HG03159 (cell line): ENCODE measurements at regions not wholly inside any gene's neighbourhood (a gene's known extent, or its start where the extent isn't known, plus 50 kb on each side); places are given as distances from the start of the nearest gene placed in this dataset.
"Not testable (repeated sequence)": the region's sequence is repeated elsewhere in the genome, so short reads cannot be mapped to it uniquely, and the experiment has no call there.

Source experiments
- ATAC-seq: cut with Tn5 transposase; IDR thresholded peaks from one replicate; pipeline ENCODE4 v1.9.1; 2021; ENCODE audit warnings: mild to moderate bottlenecking, moderate library complexity; ENCODE audit not compliant: unreplicated experiment

DNA sequence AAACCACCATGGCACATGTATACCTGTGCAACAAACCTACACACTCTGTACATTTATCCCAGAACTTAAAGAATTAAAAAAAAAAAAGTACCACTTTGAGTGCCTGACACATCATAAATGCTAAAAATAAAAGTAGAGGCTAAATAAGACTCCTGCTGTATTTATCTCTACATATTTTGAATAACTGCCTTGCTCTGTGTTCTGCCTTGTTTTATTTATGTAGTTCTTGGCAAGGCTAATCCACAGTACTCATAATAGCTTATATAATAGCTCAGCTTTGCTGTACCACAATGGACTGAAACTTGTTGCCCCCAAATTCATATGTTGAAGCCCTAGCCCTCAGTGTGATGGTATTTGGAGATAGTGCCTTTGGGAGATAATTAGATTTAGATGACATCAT, 95.4 kb upstream of the ADAMTS9 start:
- no peak for ATAC-seq

DNA sequence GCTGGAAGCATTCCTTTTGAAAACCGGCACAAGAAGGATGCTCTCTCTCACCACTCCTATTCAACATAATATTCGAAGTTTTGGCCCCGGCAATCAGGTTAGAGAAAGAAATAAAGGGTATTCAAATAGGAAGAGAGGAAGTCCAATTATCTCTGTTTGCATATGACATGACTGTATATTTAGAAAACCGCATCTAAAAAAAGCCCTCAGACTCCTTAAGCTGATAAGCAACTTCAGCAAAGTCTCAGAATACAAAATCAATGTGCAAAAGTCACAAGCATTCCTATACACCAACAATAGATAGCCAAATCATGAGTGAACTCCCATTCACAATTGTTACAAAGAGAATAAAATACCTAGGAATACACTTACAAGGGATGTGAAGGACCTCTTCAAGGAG, 93.1 kb upstream of the ADAMTS9 start:
- not testable (repeated sequence) for ATAC-seq

DNA sequence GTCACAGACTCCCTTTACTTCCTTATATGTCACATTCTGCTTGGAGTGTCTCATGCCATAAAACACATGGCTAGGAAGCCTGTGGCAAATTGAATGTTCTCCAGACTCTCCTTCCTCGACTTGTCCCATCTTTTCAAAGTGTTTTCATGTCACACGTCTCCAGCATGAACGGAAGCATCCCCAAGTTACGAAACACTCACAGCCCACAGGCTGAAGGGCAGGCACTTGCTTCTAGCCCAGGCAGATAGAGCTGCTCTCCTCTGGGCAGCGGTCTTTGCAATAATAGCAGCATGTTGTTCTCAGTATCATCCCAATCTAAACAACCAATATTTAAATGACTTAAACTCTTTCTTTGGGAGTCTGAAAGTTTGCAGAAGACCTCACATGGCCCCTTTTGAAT, 85.3 kb upstream of the ADAMTS9 start:
- no peak for ATAC-seq

DNA sequence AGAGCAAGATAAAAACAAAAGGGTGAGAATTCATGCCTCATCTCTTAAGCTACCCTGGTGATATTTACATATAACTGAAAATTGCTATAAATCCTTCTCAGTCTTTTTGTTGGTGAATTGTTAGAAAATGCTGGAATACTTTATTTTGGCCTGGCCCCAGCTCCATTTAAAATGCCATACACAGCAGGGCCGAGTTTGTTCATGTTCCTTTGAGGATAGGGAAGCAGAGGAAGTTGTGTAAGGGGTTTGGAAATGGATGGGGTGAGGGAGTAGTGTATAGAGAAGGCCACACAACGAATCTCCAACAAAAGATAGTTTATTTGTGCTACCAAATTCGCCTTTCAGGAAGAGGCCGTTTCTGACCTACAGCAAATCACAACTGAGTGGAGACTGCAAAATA, 78.6 kb upstream of the ADAMTS9 start:
- ATAC-seq = no peak

DNA sequence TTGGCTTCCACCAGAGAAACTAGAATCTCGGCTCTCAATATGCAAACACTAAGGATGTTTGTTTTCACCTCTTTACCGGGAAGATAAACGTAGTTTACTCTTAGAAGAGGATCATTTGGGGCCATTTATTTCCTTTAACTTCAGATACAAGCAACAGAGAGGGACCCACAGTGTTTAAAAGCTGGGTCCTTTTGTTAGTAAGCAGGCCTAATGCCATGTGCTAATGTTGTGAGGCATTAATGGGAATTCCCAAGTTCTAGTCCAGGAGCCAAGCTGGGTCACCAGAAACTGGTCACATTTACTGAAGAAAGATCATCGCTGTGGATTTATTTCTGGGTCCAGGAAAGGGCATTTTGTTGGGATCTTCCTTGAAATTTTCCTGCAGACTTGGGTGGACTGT, 78.1 kb upstream of the ADAMTS9 start:
- no peak for ATAC-seq

DNA sequence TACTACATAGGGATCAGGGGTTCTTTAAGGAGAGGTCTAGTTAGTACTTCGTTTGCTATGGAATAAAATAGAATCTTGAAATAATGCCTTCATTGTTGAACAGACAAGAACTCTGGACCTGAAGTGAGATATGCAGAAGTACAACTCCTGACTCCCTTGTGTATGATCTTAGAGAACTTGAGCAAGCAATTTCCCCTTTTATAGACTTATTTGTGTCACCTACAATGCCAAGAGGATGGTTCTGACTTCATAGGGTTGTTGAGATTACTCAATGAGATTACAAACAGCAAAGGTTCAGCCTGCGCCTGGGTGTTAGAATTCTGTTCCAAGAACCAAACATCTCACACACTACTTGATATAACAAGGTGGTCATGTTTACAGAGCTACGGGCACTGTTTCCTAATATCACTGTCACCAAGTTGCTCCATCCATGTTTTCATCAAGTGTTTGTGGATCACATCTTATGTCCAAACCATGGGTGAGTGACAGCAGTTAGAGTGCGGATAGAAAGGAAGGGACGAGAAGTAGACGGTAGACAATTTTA, 76.7 kb upstream of the ADAMTS9 start:
- no peak for ATAC-seq

DNA sequence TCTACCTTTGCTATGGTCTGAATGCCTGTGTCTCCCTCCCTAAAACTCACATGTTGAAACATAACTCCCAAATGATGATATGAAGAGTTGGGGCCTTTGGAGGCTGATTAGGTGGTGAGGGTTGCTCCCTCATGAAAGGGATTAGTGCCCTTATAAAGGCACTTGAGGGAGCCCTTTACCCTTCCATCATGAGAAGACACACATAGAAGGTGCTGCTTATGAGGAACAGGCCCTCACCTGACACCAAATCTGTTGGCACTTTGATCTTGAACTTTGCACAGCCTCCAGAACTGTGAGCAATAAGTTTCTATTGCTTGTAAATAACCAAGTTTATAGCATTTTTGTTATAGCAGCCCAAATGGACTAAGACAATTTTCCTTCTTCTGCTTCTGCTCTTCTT, 76.2 kb upstream of the ADAMTS9 start:
- no peak for ATAC-seq

DNA sequence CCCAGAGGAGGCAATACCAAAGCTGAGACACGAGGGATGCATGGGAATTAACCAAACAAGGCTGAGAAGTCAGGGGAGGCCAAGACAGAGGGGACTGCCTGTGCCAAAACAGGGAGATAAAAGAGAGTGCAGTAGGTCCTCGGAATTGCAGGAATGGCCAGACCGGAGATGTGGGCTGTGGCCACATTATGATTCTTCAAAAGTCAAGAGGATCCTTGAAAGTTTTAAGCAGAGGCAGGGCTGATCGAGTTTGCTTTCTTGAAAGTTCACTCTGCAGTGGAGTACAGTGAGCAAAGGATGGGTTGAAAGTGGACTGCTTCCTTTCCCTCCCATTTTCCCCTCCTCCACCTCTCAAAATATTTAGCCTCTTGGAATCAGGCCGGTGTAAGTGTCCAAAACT, 73.9 kb upstream of the ADAMTS9 start:
- no peak for ATAC-seq

DNA sequence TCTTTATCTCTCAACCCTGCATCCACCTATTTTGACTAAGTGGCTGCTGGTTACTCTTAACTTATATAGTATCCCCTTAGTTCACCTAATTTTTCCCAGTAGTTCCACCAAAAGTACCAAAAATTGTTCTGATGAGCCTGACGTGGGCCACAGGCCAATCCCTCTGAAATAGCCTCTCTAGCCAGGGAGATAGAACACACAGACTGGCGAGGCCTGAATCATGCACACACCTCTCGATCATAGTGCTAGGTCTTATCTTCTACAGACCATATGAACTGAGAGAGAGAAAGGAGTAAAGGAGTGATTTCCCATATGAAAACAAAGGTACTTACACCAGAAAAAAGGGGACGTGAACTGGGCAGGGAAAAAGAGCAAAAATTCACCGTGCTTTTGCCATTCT, 72.5 kb upstream of the ADAMTS9 start:
- no peak for ATAC-seq

DNA sequence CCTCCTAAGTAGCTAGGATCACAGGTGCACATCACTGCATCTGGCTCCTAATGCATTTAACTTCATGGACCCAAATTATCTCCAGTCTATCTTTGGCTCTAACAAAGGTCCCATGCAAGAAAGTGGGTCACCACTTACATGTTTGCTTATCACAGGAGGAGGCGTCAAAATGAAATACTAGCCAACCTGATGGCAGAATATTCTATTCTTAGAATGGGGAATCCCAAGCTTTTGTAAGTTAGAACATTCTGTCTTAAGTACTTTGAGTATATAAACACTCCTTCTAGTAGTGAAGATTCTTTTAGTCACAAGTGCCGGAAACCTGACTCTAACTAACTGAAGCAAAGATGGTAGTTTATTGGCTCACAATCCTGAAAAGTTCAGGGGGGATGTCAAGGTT, 72.0 kb upstream of the ADAMTS9 start:
- ATAC-seq = no peak

DNA sequence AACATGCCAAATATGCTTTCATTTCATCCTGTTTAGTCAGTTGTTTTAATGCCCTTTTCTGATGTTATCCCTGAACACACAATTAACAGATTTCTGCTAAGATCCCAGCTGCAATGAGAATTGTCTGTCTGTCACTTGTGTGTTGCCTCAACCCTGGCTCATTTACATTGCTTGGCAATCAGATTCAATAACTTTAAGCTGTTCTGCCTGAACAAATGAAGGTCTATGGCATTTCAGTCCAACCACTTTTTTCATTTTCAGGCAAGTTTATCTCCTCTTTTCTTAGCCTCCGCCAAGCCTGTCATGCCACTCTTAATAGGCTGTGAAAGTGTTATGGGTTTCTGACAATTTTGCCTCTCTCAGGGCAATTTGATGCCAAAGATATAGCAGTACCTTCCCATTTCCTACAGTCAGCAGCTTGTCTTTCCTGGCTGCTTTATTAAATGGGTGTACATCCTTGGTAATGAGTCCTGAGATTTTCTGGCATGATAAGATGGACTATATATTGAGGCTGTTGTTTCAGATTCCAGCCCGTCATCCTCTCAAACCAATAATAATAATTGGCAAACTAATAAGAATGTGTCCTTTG, 68.7 kb upstream of the ADAMTS9 start:
- ATAC-seq = no peak

DNA sequence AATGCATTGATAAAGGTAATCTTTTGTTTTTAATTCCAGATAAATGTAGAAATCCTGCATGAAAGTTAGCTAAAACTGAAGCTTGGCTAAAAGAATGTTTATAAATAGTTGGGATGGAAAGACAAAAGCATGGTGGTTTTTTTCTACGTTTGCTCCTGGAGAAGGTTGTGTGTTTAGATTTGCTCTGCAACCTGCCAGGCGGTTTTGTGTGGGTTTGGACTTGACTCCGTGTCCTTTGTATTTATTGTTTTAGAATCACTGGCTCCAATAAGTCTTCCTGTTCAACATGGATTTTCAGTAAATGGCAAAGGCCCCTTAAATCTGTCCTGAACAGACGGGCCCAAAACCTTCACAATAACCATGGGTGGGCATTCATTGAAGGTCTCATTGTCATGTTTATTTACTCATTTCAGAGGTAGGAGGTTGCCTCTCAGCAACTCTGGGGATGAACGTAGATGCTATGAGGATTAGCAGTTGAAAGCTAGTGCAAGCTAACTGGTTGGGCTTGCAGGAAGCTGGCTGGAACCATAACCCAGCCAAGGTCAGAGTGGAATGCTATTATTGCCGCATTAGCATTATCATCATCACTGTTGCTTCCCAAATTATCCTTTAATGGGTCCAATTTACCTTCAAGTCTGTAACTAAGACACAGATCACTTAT, 60.6 kb upstream of the ADAMTS9 start:
- ATAC-seq = no peak

DNA sequence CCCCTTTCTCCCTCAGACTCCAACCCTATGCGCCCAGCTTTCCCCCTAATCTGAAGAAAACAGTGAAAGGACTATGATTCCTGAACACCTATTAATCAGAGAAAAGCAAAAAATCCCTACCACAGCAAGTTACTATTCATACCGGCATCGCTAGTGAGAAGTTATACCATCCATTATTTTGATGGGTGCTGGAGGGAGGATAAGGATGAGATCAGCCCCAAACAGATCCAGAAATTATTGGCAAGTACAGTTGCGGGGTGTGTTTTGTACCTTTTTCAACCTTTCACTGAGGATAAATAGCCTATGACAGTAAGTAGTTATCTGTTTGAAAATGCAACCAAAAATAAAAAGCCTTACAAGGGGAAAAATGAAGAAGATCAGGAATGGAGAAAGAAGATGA, 59.9 kb upstream of the ADAMTS9 start:
- no peak for ATAC-seq

DNA sequence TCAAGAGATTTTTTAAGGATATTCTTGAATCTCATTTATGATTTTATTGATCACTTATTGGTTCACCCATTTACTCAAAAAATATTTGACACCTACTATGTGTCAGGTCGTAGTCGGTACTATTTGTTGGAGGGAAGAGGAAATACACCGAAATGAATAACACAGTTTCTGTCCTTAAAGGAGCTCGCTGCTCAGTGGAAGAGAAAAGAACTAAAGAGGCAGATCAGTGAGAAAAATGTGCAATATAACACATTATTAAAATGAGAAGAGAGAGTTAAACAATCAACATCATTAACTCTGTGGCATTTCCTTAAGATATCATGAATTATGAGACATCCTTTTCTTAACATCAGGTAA, 56.1 kb upstream of the ADAMTS9 start:
- no peak for ATAC-seq

DNA sequence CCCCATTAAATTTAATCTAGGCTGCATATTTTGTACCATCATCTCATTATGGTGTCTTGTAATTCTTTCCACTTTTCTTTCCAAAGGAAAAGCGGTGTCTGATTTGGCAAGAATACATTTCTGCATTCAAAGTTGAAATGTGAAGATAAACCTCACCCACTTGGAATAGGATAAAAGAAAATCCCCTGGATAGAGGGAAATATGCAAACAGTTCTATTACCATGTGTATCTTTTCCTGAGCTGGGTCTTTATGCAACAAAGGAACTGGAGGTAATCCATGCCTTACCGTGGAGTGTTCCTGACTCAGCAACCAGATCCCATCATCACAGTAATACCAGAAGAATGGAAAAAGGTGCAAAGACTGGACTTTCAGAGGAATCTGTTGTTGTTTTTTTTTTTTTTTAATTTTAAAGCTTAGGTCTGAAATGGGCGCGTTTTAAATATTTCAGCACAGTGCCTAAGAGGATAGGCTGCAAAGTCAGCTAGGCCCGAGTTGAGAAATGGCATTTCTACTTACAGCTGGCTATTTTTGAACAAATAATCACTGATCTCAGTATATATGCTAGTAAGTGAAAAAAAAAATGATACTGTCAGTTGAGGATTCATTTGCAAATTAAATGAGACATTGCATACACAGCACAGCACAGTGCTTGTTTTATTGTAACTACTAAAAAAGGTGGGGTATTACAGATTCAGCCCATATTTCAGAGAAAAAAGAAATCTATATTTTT, 55.5 kb upstream of the ADAMTS9 start:
- ATAC-seq = no peak

DNA sequence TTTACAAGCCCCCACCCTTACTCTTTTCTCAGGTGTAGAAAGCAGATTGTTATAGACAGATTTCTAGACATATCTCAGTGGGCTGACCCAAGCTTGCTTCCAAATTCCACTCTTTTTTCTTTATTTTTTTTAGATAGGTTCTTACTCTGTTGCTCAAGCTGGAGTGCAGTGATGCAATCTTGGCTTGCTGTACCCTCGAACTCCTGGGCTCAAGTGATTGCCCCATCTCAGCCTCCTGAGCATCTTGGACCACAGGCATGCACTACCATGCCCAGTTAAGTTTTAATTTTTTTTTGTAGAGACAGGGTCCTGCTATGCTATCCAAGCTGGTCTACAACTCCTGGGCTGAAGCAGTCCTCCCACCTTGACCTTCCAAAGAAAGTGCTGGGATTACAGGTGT, 53.5 kb upstream of the ADAMTS9 start:
- ATAC-seq = no peak

DNA sequence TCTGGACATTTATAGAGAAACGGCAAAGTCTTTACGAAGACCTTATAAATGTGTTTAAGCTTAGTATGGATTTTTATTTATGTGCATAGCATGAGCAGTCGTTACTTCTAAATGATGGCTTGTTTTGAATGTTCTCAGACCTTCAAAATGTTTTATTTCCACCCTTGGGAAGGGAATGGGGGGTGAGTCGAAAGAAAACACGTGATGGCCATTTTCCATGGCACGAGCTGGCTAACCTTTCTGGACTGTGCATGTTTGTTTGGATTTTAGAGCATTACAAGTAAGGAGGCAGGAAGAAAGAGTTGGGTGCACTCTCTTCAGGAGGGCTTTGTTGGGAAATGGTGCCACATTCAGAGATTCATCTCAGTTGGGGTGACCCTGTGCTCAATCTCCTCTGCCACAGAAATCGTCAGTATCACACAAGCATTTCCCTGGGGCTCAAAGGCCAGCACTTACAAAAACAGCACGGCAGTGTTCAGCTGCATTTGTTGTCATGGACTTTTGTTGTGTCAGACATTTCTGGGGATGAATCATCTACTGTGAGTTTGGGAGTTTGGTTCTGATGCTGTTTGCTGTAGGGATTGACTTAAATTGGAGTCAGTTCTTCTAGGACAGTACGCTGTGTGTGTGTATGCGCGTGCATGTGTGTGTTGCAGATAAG, 52.3 kb upstream of the ADAMTS9 start:
- no peak for ATAC-seq
